PC-3 (cell line): ENCODE measurements at regions not wholly inside any gene's neighbourhood (a gene's known extent, or its start where the extent isn't known, plus 50 kb on each side); places are given as distances from the start of the nearest gene placed in this dataset.

Experiments
- ATAC-seq: fragments of 200-7000 bp; cut with Tn5 transposase; 2 replicates; pipeline ENCODE4 v1.9.1; 2020; ENCODE audit warnings: mild to moderate bottlenecking, moderate library complexity
- BruUV-seq: library from RNA; stranded (reverse); fragments of 400-500 nt; replicated peaks from 2 replicates; lab custom pipeline; 2021; lab: Mats Ljungman, UMichigan
- CTCF ChIA-PET: fragments of 300-600 bp; sonication (Branson Sonifier 250); formaldehyde crosslinking; loops from one replicate; lab custom pipeline; 2022; ENCODE audit warnings: antibody characterized with exemption; lab: Charles Lee
- POLR2A ChIA-PET: fragments of 300-600 bp; sonication (Branson Sonifier 250); formaldehyde crosslinking; loops from one replicate; lab custom pipeline; 2022; ENCODE audit warnings: antibody characterized with exemption; ENCODE audit not compliant: unreplicated experiment; lab: Charles Lee
- DNase-seq: peaks from one replicate; pipeline ENCODE4 v3.0.0-alpha.2; 2015
- H2AFZ ChIP-seq: fragments of 300-600 bp; sonication (generic); 2 replicates; pipeline ENCODE4 v1.6.0; 2016; ENCODE audit warnings: antibody characterized with exemption, low read length
- H3F3A ChIP-seq: fragments of 300-600 bp; sonication (generic); one replicate; pipeline ENCODE4 v1.6.0; 2017; ENCODE audit warnings: antibody characterized with exemption, low read length, control low read depth, mild to moderate bottlenecking; ENCODE audit not compliant: unreplicated experiment
- H3K27ac ChIP-seq: fragments of 300-600 bp; sonication (generic); 2 replicates; pipeline ENCODE4 v1.5.1; 2016; ENCODE audit warnings: mild to moderate bottlenecking, low read length
- H3K27me3 ChIP-seq: fragments of 300-600 bp; sonication (generic); 2 replicates; pipeline ENCODE4 v1.6.1; 2016; ENCODE audit warnings: low read length, mixed read lengths
- H3K36me3 ChIP-seq: fragments of 300-600 bp; sonication (generic); 2 replicates; pipeline ENCODE4 v1.6.1; 2016; ENCODE audit warnings: low read depth, mixed run types, low read length, mixed read lengths
- H3K4me1 ChIP-seq: fragments of 300-600 bp; sonication (generic); 2 replicates; pipeline ENCODE4 v1.5.1; 2016; ENCODE audit warnings: low read length; ENCODE audit not compliant: insufficient read depth
- H3K4me2 ChIP-seq: fragments of 300-600 bp; sonication (generic); 2 replicates; pipeline ENCODE4 v1.6.0; 2016; ENCODE audit warnings: low read length
- H3K4me3 ChIP-seq: fragments of 300-600 bp; sonication (generic); 2 replicates; pipeline ENCODE4 v1.5.1; 2016; ENCODE audit warnings: mild to moderate bottlenecking, low read length, mixed read lengths
- H3K79me2 ChIP-seq: fragments of 300-600 bp; sonication (generic); 2 replicates; pipeline ENCODE4 v1.6.1; 2017; ENCODE audit warnings: low read length, mixed read lengths
- H3K9ac ChIP-seq: fragments of 300-600 bp; sonication (generic); 2 replicates; pipeline ENCODE4 v1.6.0; 2016; ENCODE audit warnings: mild to moderate bottlenecking, low read length
- H3K9me2 ChIP-seq: fragments of 300-600 bp; sonication (generic); replicated peaks from 2 replicates; pipeline ENCODE4 v1.6.1; 2016; ENCODE audit warnings: mixed run types, low read length, mixed read lengths
- H3K9me3 ChIP-seq: fragments of 300-600 bp; sonication (generic); 2 replicates; pipeline ENCODE4 v1.6.1; 2016; ENCODE audit warnings: low read length, mixed read lengths
- H4K20me1 ChIP-seq: fragments of 300-600 bp; sonication (generic); 2 replicates; pipeline ENCODE4 v1.6.1; 2016; ENCODE audit warnings: low read length, mixed read lengths
- CTCF ChIP-seq: fragments of 300-600 bp; sonication (generic); conservative IDR thresholded peaks from 2 replicates; pipeline ENCODE4 v1.5.1; 2017; ENCODE audit warnings: antibody characterized with exemption, low read depth, mild to moderate bottlenecking, low read length
- EZH2 ChIP-seq: fragments of 300-600 bp; sonication (generic); IDR thresholded peaks from one replicate; pipeline ENCODE4 v1.6.1; 2017; ENCODE audit warnings: antibody characterized with exemption, mild to moderate bottlenecking, low read length; ENCODE audit not compliant: unreplicated experiment
- EZH2phosphoT487 ChIP-seq: fragments of 300-600 bp; sonication (generic); IDR thresholded peaks from 2 replicates; pipeline ENCODE4 v1.6.1; 2018; ENCODE audit warnings: mild to moderate bottlenecking, antibody characterized with exemption, low read length, borderline replicate concordance
- intact Hi-C: fragments of 100-400 bp; cut with micrococcal nuclease; formaldehyde crosslinking; loops from 2 replicates; pipeline ENCODE4 v1.9.0; 2023

GRCh38 chr3:163622384-163622783 is 1455.9 kb downstream of the SI start:
- Histone ChIP-seq H3K27ac (no peak overlapping the region), H3K9me3 (no peaks in the 10 kb centered on the region), H3F3A (no peaks in the 10 kb centered on the region), H3K9ac (no peak overlapping the region), H2AFZ (no peak overlapping the region), H3K27me3 (no peaks in the 10 kb centered on the region), H4K20me1 (no peaks in the 10 kb centered on the region), H3K79me2 (no peaks in the 10 kb centered on the region), H3K9me2 (no peaks in the 10 kb centered on the region), H3K36me3 (no peaks in the 10 kb centered on the region), H3K4me3 (no peak overlapping the region), H3K4me1 (no peaks in the 10 kb centered on the region), H3K4me2 (no peak overlapping the region)
- ChIA-PET POLR2A (no interaction called here), CTCF (interaction anchor here (0.6 kb wide), 1 partner anchor 977 kb away, joined by 3 read pairs; no protein-coding TSS in a partner anchor)
- intact Hi-C loops, result loop anchor here (1.0 to 5.0 kb wide), 4 partner anchors 130 to 566 kb away; no protein-coding TSS in a partner anchor
- ATAC-seq (peak; percentile 96), DNase-seq (peak; percentile 63)
- BruUV-seq, result no TSS peak
- peak; percentile 85 for TF ChIP-seq CTCF
- no peak for TF ChIP-seq EZH2

- TF ChIP-seq EZH2phosphoT487, result no peak
- no peak for TF ChIP-seq EZH2
- TF ChIP-seq CTCF, result no peak
- no peaks in the 10 kb centered on the region for H3K79me2 ChIP-seq
- no peak for ATAC-seq
- H3K9me2 ChIP-seq, result no peaks in the 10 kb centered on the region
- no peaks in the 10 kb centered on the region for H3K36me3 ChIP-seq
- no peaks in the 10 kb centered on the region for H3F3A ChIP-seq
- intact Hi-C loops, result no loop called here
- no peak overlapping the region for H2AFZ ChIP-seq
- ChIA-PET POLR2A (no interaction called here), CTCF (no interaction called here)
- H3K27me3 ChIP-seq, result no peaks in the 10 kb centered on the region
- H3K9ac ChIP-seq, result no peak overlapping the region
- DNase-seq, result no peak
- no peaks in the 10 kb centered on the region for H4K20me1 ChIP-seq
- peaks cover 7% of the 10 kb centered on the region; the same call in 1 of the 2 replicates for H3K4me1 ChIP-seq
- H3K27ac ChIP-seq, result no peak overlapping the region
- no peaks in the 10 kb centered on the region for H3K9me3 ChIP-seq
- H3K4me3 ChIP-seq, result no peak overlapping the region
- BruUV-seq, result no TSS peak
- no peak overlapping the region for H3K4me2 ChIP-seq
Measured at GRCh38 chr3:163614886-163615285, 1463.4 kb downstream of the SI start.

- peak overlapping the region; percentile 38; the same call in 1 of the 2 replicates for H3K4me2 ChIP-seq
- intact Hi-C loops, result loop anchor here (10.0 kb wide), 1 partner anchor 241 kb away; no protein-coding TSS in a partner anchor
- H3K4me3 ChIP-seq, result no peak overlapping the region
- no peak overlapping the region for H3K9ac ChIP-seq
- no peak overlapping the region for H2AFZ ChIP-seq
- H3K27me3 ChIP-seq, result no peaks in the 10 kb centered on the region
- CTCF ChIA-PET, result no interaction called here
- no peaks in the 10 kb centered on the region for H4K20me1 ChIP-seq
- H3K9me2 ChIP-seq, result no peaks in the 10 kb centered on the region
- H3K27ac ChIP-seq, result peak overlapping the region; percentile 43
- ATAC-seq (peak; percentile 96), DNase-seq (peak; percentile 92)
- BruUV-seq, result no TSS peak
- peaks cover 4% of the 10 kb centered on the region for H3F3A ChIP-seq
- H3K79me2 ChIP-seq, result no peaks in the 10 kb centered on the region
- POLR2A ChIA-PET, result interaction anchor here (0.7 kb wide), 1 partner anchor 1190 kb away, joined by 3 read pairs; no protein-coding TSS in a partner anchor
- TF ChIP-seq CTCF, result no peak
- TF ChIP-seq EZH2phosphoT487, result no peak
- H3K9me3 ChIP-seq, result no peaks in the 10 kb centered on the region
- peaks cover 24% of the 10 kb centered on the region for H3K4me1 ChIP-seq
- H3K36me3 ChIP-seq, result no peaks in the 10 kb centered on the region
Measured at GRCh38 chr3:163605915-163606314, 1472.4 kb downstream of the SI start.
